GM23338 (cell line): ENCODE measurements at regions not wholly inside any gene's neighbourhood (a gene's known extent, or its start where the extent isn't known, plus 50 kb on each side); places are given as distances from the start of the nearest gene placed in this dataset.

Source experiments
- ATAC-seq: fragments of 200-7000 bp; cut with Tn5 transposase; 3 replicates; pipeline ENCODE4 v1.9.1; 2020
- DNase-seq: peaks from one replicate; pipeline ENCODE4 v3.0.0-alpha.2; 2015; ENCODE audit warnings: low spot score
- H2AFZ ChIP-seq: fragments of 200-600 bp; sonication (generic); 2 replicates; pipeline ENCODE4 v1.8.0; 2016; ENCODE audit warnings: antibody characterized with exemption, mild to moderate bottlenecking, moderate library complexity
- H3F3A ChIP-seq: fragments of 200-600 bp; sonication (generic); replicated peaks from 2 replicates; pipeline ENCODE4 v1.8.0; 2017; ENCODE audit warnings: antibody characterized with exemption, mixed run types, low read depth
- H3K27ac ChIP-seq: fragments of 200-600 bp; sonication (generic); 2 replicates; pipeline ENCODE4 v1.6.1; 2016; ENCODE audit warnings: low read depth
- H3K27me3 ChIP-seq: fragments of 200-600 bp; sonication (generic); 2 replicates; pipeline ENCODE4 v1.8.0; 2016; ENCODE audit warnings: mild to moderate bottlenecking, mixed run types, moderate library complexity; ENCODE audit not compliant: insufficient read depth
- H3K36me3 ChIP-seq: fragments of 200-600 bp; sonication (generic); 2 replicates; pipeline ENCODE4 v1.8.0; 2016; ENCODE audit warnings: mild to moderate bottlenecking; ENCODE audit not compliant: insufficient read depth
- H3K4me1 ChIP-seq: fragments of 200-600 bp; sonication (generic); 2 replicates; pipeline ENCODE4 v1.8.0; 2016; ENCODE audit warnings: mild to moderate bottlenecking, moderate library complexity; ENCODE audit not compliant: insufficient read depth
- H3K4me2 ChIP-seq: fragments of 200-600 bp; sonication (generic); 2 replicates; pipeline ENCODE4 v1.7.1; 2017; ENCODE audit warnings: mixed run types
- H3K4me3 ChIP-seq: fragments of 200-600 bp; sonication (generic); 2 replicates; pipeline ENCODE4 v1.6.1; 2016; ENCODE audit warnings: mixed run types
- H3K79me2 ChIP-seq: fragments of 200-600 bp; sonication (generic); replicated peaks from 2 replicates; pipeline ENCODE4 v1.8.0; 2017; ENCODE audit warnings: mild to moderate bottlenecking; ENCODE audit not compliant: insufficient read depth
- H3K9me2 ChIP-seq: fragments of 200-600 bp; sonication (generic); 2 replicates; pipeline ENCODE4 v1.8.0; 2017; ENCODE audit not compliant: insufficient read depth
- H4K20me1 ChIP-seq: fragments of 200-600 bp; sonication (generic); replicated peaks from 2 replicates; pipeline ENCODE4 v1.8.0; 2017; ENCODE audit warnings: mild to moderate bottlenecking; ENCODE audit not compliant: insufficient read depth
- H3K27ac Mint-ChIP-seq: 2 replicates; pipeline ENCODE4 v1.8.0; 2020; ENCODE audit warnings: inconsistent platforms, mild to moderate bottlenecking, moderate library complexity, mixed read lengths
- H3K27me3 Mint-ChIP-seq: 3 replicates; pipeline ENCODE4 v1.8.0; 2022; ENCODE audit warnings: low read depth, mild to moderate bottlenecking, moderate library complexity, mixed read lengths, inconsistent platforms; ENCODE audit not compliant: insufficient read depth, poor library complexity
- H3K36me3 Mint-ChIP-seq: 3 replicates; pipeline ENCODE4 v1.8.0; 2021; ENCODE audit warnings: low read depth, mild to moderate bottlenecking, inconsistent platforms, moderate library complexity, mixed read lengths
- H3K4me1 Mint-ChIP-seq: 3 replicates; pipeline ENCODE4 v1.8.0; 2020; ENCODE audit warnings: mild to moderate bottlenecking, inconsistent platforms, mixed read lengths
- H3K4me3 Mint-ChIP-seq: 3 replicates; pipeline ENCODE4 v1.8.0; 2021; ENCODE audit warnings: moderate library complexity, mild to moderate bottlenecking, inconsistent platforms, mixed read lengths
- H3K9me3 Mint-ChIP-seq: 3 replicates; pipeline ENCODE4 v1.8.0; 2020; ENCODE audit warnings: moderate library complexity, mild to moderate bottlenecking, inconsistent platforms, mixed read lengths
- CREB1 ChIP-seq: fragments of 250-450 bp; sonication (Bioruptor Pico); IDR thresholded peaks from 2 replicates; pipeline ENCODE4 v1.5.0; 2020; ENCODE audit warnings: low read depth, mild to moderate bottlenecking, moderate library complexity
- ETS1 ChIP-seq: IDR thresholded peaks from 2 replicates; pipeline ENCODE4 v1.6.1; 2016; ENCODE audit warnings: antibody characterized with exemption
- EZH2 ChIP-seq: fragments of 200-600 bp; sonication (generic); IDR thresholded peaks from one replicate; pipeline ENCODE4 v1.8.0; 2017; ENCODE audit warnings: antibody characterized with exemption, mild to moderate bottlenecking, low read depth; ENCODE audit not compliant: unreplicated experiment
- EZH2phosphoT487 ChIP-seq: fragments of 200-600 bp; sonication (generic); IDR thresholded peaks from one replicate; pipeline ENCODE4 v1.8.1; 2018; ENCODE audit warnings: antibody characterized with exemption; ENCODE audit not compliant: unreplicated experiment
- JUNB ChIP-seq: IDR thresholded peaks from one replicate; pipeline ENCODE4 v1.6.1; 2016; ENCODE audit warnings: antibody characterized with exemption; ENCODE audit not compliant: unreplicated experiment
- NANOG ChIP-seq: IDR thresholded peaks from 2 replicates; pipeline ENCODE4 v1.6.1; 2016; ENCODE audit warnings: antibody characterized with exemption, borderline replicate concordance
- REST ChIP-seq: IDR thresholded peaks from one replicate; pipeline ENCODE4 v1.6.1; 2018; ENCODE audit warnings: antibody characterized with exemption; ENCODE audit not compliant: unreplicated experiment
- STAT1 ChIP-seq: IDR thresholded peaks from one replicate; pipeline ENCODE4 v1.6.1; 2016; ENCODE audit warnings: antibody characterized with exemption; ENCODE audit not compliant: unreplicated experiment
- ZNF114 ChIP-seq: fragments of 250-450 bp; sonication (Bioruptor Pico); IDR thresholded peaks from 2 replicates; pipeline ENCODE4 v1.5.0; 2020; ENCODE audit warnings: mild to moderate bottlenecking, moderate library complexity
- ZNF462 ChIP-seq: fragments of 250-450 bp; sonication (Bioruptor Pico); IDR thresholded peaks from 2 replicates; pipeline ENCODE4 v1.5.0; 2020; ENCODE audit warnings: mild to moderate bottlenecking, moderate library complexity
- TF ChIP-seq, protein P1 (sequence below), 2 experiments: fragments of 200-600 bp in 1 of 2; sonication (generic) in 1 of 2; conservative IDR thresholded peaks; 2 replicates each; pipeline versions ENCODE4 v1.5.1 to v1.6.1; 2016 to 2017; ENCODE audit warnings: antibody characterized with exemption in 2 of 2, low read depth in 2 of 2, mild to moderate bottlenecking in 2 of 2, moderate library complexity in 1 of 2

GRCh38 chrX:104330966-104331365, 76.2 kb upstream of the ESX1 start:
- Histone ChIP-seq H3K4me3 (no peak overlapping the region), H3K4me2 (no peak overlapping the region)
- H3K9me3 Mint-ChIP-seq = no peaks in the 10 kb centered on the region

DNA sequence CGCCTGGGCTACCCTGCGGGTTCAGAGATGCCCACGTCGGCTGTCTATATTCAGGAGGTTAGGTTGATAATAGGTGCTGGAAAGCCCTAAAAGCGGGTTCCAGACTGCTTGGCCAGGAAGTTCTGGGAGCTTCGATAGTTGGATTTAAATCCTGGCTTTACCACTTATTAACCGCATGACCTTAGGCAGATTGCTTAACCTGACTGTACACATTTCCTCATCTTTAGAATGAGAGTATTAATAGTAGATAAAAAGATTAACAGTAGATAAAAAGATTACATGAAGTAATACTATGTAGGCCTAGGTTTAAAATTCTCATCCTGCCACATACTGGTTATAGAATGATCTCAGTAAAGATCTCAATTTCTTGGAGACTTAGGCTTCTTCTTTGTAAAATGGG, 75.0 kb upstream of the ESX1 start:
- Histone ChIP-seq H3K4me1 (no peaks in the 10 kb centered on the region), H3K4me2 (no peak overlapping the region), H3K79me2 (no peaks in the 10 kb centered on the region), H2AFZ (no peak overlapping the region), H4K20me1 (no peaks in the 10 kb centered on the region), H3K27ac (no peak overlapping the region), H3K4me3 (no peak overlapping the region), H3F3A (no peaks in the 10 kb centered on the region), H3K27me3 (no peaks in the 10 kb centered on the region), H3K36me3 (no peaks in the 10 kb centered on the region), H3K9me2 (no peaks in the 10 kb centered on the region)
- Mint-ChIP-seq H3K4me1 (no peaks in the 10 kb centered on the region), H3K4me3 (no peak overlapping the region), H3K27ac (no peak overlapping the region), H3K36me3 (no peaks in the 10 kb centered on the region), H3K9me3 (no peaks in the 10 kb centered on the region), H3K27me3 (no peaks in the 10 kb centered on the region)
- DNase-seq (no peak), ATAC-seq (no peak)
- TF ChIP-seq ZNF462 (no peak), ETS1 (no peak), CREB1 (CRISPR knock-in tag) (no peak), STAT1 (no peak), EZH2 (no peak), REST (no peak), JUNB (no peak), EZH2phosphoT487 (no peak)
- TF ChIP-seq, protein P1, sequence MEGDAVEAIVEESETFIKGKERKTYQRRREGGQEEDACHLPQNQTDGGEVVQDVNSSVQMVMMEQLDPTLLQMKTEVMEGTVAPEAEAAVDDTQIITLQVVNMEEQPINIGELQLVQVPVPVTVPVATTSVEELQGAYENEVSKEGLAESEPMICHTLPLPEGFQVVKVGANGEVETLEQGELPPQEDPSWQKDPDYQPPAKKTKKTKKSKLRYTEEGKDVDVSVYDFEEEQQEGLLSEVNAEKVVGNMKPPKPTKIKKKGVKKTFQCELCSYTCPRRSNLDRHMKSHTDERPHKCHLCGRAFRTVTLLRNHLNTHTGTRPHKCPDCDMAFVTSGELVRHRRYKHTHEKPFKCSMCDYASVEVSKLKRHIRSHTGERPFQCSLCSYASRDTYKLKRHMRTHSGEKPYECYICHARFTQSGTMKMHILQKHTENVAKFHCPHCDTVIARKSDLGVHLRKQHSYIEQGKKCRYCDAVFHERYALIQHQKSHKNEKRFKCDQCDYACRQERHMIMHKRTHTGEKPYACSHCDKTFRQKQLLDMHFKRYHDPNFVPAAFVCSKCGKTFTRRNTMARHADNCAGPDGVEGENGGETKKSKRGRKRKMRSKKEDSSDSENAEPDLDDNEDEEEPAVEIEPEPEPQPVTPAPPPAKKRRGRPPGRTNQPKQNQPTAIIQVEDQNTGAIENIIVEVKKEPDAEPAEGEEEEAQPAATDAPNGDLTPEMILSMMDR (conservative IDR thresholded peaks at IDR 0.05; ENCODE audit: low read depth in 2 of 2) = no peak

More at GRCh38 chrX:104330966-104331365, 76.2 kb upstream of the ESX1 start:
- H3K36me3 ChIP-seq = no peaks in the 10 kb centered on the region
- no peaks in the 10 kb centered on the region for H3F3A ChIP-seq
- TF ChIP-seq EZH2 = no peak
- TF ChIP-seq ZNF114 (CRISPR knock-in tag) = no peak
- TF ChIP-seq NANOG = no peak
- H4K20me1 ChIP-seq = no peaks in the 10 kb centered on the region
- H3K27ac ChIP-seq = no peak overlapping the region
- no peaks in the 10 kb centered on the region for H3K4me1 ChIP-seq
- DNase-seq (no peak), ATAC-seq (no peak)
- no peaks in the 10 kb centered on the region for H3K27me3 Mint-ChIP-seq
- no peaks in the 10 kb centered on the region for H3K36me3 Mint-ChIP-seq
- H3K27ac Mint-ChIP-seq = no peak overlapping the region
- H2AFZ ChIP-seq = no peak overlapping the region
- no peaks in the 10 kb centered on the region for H3K27me3 ChIP-seq
- no peaks in the 10 kb centered on the region for H3K4me1 Mint-ChIP-seq
- no peaks in the 10 kb centered on the region for H3K9me2 ChIP-seq
- H3K79me2 ChIP-seq = no peaks in the 10 kb centered on the region
- no peak overlapping the region for H3K4me3 Mint-ChIP-seq
